Effector CD8-positive, alpha-beta T cell (primary cell): ENCODE measurements at regions not wholly inside any gene's neighbourhood (a gene's known extent, or its start where the extent isn't known, plus 50 kb on each side); places are given as distances from the start of the nearest gene placed in this dataset.
"Not testable (repeated sequence)": the region's sequence is repeated elsewhere in the genome, so short reads cannot be mapped to it uniquely, and the experiment has no call there.

ENCODE experiments used
- DNase-seq: peaks from one replicate; lab custom pipeline; 2025; lab: John Stamatoyannopoulos, UW

DNA sequence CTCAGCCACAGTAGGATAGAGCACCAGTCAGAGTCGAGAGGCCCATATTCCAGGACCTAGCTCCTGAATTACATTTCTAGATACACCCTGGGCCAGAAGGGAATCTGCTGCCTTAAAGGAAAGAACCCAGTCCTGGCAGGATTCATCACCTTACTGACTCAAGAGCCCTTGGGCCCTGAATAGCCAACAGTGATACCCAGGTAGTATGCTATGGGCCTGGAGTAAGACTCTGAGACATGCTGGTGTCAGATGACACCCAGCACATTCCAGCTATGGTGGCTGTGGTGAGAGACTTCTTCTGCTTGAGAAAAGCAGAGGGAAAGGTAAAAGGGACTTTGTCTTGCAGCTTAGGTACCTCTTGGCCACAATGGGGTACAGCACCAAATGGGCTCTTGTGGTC, 192.5 kb downstream of the MSX2 start:
- not testable (repeated sequence) for DNase-seq

DNA sequence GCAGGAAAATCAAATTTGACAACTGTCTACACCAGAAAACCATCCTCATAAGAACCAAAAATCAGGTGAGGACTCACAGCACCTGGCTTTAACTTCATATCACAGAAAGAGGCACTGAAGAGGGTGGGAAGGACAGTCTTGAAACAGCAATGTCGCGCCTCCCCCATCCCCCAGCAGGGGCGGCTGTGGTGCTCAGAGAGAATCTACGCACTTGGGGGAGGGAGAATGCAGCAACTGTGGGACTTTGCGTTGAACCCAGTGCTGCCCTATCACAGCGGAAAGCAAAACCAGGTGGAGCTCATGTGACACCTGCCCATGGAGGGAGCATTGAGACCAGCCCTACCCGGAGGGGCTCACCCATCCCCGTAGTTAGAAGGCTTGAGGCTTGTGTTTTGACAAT, 191.8 kb downstream of the MSX2 start:
- no peak for DNase-seq

DNA sequence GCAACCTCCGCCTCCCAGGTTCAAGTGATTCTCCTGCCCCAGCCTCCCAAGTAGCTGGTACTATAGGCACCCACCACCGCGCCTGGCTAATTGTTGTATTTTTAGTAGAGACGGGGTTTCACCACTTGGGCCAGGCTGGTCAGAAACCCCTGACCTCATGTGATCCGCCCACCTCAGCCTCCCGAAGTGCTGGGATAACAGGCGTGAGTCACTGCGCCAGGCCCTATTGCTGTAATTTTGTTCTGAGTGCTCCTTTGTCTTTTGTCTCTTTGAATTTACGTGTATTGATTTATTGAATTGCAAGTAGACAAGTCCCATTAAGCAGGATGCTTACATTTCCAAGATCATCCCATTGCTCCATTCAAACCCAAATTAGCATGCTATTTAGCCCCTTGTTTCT, 186.7 kb downstream of the MSX2 start:
- no peak for DNase-seq

DNA sequence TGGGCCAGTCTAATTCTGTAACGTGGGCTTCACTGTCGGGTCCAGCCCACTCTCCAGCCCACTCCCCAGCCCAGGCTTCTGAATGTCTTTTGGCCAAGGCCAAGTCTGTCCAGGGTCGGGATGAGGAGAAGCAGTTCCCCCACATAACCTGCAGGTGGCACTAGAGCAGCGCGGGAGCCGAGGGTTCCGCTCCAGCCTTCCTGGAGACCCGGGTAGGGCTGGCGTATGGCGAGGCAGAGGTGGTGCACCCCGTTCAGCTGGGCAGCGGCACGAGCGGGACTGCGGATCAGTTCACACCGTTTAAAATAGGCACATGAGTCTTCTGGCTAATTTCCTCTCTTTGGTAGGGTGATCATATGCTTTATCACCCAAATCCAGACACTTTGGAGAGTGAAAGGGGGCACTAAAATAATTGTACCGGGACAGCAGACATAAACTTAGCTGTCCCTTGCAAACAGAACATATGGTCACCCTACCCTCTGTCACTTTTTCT, 185.9 kb downstream of the MSX2 start:
- DNase-seq = peak; percentile 2

DNA sequence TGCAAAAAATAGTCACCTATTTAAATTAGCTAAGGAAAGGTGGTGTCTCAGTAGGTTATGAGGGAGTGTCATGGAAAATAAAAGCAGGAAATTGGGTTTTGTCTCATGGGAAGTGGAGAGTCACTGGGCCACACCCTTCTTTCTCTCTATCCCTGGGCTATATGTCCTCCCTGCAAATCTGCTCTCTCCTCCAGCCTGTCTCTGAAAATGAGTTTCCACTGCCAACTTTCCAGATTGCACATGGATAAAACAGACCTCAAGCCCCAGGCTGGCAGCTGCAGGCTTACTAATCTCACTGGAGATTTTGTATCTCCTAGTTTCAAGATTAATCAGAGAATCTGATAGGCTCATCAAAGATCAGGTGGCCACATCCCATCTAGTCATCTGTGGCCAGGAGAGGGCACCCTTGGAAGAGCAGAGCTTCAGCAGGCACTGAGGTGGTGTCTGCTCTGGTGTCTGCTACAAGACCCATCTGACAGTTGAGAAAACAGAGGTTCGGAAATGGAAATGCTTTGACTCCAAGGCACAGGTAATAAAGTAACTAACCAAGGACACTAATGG, 178.9 kb downstream of the MSX2 start:
- DNase-seq = no peak

DNA sequence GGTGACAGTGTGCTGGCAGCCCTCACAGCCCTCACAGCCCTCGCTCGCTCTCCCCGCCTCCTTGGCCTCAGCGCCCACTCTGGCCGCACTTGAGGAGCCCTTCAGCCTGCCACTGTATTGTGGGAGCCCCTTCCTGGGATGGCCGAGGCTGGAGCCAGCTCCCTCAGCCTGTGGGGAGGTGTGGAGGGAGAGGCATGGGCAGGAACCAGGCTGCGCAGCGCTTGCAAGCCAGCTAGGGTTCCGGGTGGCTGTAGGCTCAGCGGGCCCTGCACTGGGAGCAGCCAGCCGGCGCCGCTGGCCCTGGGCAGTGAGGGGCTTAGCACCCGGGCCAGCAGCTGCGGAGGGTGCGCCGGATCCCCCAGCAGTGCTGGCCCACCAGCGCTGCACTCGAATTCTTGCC, 177.0 kb downstream of the MSX2 start:
- no peak for DNase-seq

DNA sequence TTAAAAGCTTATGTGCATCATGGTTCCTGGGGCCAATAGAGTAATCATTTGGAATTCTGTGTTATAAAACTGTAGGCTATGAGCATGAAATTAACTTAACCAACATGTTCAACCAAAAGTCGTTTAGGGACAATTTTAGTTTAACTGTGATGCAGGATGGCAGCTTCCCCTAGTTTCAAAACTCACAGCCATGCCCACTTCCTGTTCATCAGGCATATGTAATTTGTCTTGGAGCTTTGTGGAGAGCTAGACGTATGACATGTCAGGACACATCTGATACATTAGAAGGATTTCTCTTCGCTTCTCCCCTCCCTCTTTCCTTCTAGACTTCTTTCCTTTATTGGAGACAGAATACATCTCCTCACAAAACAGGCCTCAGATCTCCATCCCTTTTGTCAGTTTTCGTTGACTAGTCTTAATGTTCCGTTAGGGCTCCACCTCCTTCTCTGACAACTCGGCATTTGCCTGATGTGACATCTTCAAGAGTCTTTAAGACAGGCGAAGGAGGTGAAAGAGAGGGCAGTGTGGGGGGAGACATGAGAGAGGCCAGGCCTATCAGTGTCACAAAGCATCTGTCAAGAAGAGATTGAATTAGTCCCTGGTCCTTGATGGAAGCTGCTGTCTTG, 176.0 kb downstream of the MSX2 start:
- no peak for DNase-seq

DNA sequence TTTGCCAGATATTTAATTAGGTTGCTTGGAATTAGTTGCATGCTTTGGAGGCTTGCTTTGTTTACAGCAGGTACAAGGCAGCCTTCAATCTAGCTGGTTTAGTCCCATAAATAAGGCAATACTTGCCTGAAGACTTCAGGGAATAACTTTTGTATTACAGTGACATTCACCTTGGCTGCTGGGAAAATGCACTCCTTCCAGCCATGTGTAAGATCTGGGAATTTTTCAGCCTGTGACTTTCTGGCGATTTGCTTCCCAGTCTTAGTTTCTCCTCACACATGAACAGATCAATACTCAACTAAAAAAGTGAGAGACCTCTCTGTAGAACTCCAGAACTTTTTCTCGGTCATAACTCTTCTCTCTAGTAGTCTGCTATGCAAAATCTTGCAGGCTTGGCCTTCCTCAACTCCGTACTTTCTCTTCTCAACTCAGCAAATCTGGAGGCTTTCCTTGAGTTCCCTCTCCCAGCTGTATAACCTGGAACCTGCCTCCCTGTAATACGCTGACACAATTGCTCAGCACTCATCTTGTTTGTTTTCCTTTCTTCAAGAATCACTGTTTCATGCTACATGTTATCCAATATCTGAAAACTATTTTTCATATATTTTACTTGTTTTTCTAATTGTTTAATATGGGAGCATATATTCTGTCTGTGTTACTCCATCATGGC, 173.0 kb downstream of the MSX2 start:
- DNase-seq = no peak

DNA sequence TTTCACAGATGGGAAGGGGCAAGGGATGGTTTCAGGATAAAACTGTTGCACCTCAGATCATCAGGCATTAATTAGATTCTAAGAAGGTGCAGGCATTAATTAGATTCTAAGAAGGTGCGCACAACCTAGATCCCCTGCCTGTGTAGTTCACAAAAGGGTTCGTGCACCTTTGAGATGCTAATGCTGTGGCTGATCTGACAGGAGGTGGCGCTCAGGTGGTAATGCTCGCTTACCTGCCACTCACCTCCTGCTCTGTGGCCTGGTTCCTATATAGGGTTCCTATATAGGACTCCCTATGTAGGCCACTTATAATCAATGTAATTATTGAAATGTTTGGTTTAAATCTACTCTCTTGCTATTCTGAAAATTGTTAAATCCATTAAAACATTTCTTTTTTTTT, 171.0 kb downstream of the MSX2 start:
- no peak for DNase-seq

DNA sequence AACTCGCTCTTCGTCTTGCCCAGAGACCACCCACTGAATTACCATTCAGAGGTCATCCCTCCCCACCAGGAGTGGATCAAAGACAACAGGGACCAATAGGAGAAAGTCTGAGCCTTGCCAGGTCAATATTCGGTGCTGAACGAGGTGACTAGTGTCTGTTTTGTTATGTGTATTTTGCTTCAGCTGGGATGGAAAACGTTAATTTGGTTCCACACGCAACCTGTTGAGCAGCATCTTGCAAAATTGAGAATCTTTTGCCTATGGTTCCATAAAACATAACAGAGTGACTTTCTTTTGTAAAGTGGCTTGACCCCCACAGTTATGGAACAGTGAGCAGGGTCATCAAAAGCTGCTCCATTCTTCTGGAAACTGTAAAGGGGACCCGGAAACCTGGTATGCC, 168.4 kb downstream of the MSX2 start:
- DNase-seq = no peak

DNA sequence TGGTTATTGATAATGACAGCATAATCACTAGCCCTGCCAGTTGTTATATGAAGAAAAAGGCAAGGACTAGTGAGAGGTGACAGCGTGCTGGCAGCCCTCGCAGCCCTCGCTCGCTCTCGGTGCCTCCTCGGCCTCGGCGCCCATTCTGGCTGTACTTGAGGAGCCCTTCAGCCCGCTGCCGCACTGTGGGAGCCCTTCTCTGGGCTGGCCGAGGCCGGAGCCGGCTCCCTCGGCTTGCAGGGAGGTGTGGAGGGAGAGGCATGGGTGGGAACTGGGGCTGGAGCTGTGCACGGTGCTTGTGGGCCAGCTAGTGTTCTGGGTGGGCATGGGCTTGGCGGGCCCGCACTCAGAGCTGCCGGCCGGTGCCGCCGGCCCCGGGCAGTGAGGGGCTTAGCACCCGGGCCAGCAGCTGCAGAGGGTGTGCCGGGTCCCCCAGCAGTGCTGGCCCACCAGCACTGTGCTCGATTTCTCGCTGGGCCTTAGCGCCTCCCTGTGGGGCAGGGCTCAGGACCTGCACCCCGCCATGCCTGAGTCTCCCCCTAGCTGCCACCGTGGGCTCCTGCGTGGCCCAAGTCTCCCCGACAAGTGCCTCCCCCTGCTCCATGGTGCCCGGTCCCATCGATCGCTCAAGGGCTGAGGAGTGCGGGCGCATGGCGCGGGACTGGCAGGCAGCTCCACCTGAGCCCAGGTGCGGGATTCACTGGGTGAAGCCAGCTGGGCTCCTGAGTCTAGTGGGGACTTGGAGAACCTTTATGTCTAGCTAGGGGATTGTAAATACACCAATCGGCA, 156.2 kb downstream of the MSX2 start:
- not testable (repeated sequence) for DNase-seq

DNA sequence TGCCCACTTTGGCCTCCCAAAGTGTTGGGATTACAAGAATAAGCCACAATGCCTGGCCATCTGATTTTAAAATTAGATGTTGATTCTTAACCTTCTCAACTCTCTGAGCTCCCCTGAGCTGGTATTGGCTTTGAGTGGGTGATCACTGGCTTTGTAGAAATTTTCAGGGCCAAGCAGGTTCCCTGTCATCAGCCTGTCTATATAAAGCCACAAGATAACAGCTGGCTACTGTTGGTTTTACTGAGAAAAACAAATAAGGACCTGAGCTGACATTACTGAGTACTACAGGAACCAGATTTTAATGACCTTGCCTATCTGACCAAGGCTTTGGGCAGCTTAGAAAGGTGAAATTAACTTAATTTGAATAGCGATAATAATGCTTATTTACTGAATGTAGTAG, 153.6 kb downstream of the MSX2 start:
- DNase-seq = no peak

DNA sequence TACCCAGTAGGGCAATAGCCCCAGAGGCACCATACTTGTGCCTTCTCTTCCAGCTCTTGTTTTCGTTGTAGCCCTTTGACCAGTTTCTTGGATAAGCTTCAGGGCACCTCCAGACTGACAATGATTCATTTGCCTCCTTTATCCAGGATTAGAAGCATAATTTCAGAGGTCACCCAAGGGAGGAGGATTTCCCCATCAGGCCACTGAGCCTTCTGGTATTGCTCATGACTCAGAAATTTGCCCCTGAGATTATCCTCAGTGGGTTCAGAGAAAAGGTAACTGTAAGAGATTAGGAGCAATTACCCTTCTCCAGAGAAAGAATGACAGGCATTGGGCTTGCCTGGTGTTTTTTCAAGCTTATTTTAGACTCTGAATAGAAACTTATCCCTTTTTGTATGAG, 147.9 kb downstream of the MSX2 start:
- DNase-seq = no peak

DNA sequence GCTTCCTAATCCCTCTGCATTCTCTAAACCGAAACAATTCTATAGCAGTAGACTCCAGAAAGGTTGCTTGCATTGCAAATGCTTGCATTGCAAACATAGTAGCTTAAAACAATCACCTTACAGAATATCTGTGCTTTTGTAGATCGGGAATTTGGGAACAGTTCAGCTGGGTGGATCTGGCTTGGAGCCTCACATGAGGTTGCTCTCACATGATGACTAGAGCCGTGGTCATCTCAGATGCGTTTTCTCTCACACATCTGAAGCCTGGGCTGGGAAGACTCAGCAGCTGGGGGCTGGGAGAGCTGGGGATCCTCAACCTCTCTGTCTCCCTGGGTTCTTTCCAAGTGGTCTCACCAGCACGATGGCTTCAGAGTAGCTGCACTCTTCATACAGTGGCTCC, 127.8 kb downstream of the MSX2 start:
- no peak for DNase-seq

DNA sequence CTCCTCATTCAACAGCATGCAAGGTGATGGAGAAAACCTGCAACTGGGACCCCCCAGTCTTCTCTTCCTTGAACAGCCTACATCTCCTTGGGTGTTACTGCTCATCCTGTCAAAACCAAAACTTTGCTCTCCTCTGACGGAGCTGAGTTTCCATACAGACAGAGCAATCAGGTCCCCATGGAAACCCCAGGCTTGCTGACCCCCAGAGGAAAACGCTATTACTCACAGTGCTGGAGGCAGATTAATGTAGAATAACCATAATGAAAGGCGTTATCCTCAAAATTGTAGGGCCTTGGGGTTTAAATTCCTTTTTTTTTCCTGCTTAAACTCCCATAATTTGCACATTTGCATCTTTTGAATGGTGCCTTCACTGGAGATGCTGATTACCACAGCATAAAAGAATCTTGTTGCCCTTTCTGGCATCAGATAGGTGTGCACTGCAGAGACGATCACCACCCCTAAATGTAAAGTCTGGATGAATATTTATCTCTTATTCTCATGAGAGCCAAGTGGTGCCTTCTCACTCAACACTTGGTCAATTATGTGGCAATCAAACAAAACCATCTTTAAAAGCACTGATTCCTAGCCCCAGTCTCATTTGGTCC, 126.3 kb downstream of the MSX2 start:
- DNase-seq = no peak

DNA sequence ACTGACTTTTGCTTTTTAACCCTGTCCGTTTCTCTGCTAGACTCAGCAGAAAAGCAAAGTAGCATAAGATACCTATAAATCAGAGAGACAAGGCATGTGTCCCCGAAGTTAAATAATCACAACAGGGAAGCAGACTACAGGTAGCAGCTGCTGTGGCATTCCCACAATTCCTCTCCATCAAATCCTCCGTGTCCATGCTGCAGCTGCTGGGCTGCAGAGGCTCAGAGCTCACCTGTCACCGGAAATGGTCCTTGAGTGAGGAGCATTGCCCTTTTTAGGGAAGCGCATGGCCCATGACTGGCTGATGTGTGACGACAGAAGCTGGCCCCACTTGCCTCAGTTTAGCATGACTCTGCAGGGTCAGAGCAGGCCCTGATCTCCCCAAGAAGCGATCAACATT, 125.0 kb downstream of the MSX2 start:
- DNase-seq = no peak

DNA sequence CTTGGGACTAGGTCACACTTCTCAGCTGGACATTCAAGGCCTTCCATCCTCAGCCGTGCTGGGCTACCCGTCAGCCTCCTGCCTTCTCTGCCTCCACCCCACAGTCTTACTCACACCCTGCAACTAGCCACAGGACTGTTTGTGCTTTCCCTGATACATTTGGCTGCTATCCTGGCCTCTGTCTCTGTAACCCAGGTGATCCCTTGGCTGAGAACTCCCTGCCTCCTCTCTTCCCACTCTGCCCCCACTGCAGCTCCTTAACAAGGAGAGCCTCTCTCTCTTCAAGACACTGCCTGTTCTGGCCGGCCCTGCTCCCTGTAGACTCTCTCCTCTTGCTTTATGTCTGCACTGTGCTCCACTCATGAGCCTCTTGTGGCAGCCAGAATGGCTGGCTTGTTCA, 120.6 kb downstream of the MSX2 start:
- no peak for DNase-seq

DNA sequence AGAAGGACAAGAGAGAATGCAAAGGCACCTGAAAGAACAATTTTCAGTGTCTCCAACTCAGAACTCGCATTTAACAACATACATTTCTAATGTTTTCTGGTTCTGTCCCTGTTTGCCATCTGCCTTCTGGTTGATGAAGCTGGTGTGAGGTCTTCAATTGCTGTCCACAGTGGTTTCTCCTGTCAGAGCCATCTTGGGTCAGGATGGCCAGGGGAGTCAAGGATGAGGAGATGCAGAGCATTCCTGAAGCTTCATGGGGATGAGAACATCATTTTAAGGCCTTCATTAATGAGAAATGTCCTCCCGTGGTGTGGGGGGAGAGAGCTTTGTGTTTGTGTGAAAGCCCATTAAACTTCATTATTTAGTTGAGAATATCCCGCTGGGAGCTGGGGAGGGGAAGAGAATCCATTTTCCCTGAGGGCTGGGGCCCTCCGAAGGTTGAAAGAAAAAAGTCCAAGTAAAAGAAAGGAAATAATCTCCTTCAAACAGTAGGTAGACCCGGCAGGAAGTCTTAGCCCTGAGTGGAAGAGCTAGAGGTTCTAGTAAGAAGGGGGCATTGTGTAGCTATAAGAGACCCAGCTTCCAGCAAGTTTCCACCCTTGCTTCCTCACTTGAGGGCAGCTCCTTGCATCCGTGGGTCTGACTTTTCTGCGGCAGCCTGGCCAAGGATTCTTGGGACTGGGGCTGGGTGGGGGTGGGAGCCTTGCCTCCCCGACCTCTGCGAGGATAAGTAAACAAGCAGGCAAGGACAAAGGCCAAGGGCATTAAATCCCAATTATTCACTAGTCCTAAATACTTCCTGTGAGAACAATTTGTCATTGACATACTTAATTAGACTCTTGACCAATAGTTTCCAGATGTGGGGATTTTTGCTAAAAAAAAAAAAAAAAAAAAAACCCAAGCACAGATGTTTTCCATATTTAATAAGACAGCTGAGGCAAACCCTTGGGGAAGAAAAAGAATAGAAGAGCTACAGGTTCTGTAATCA, 119.2 kb downstream of the MSX2 start:
- no peak for DNase-seq

DNA sequence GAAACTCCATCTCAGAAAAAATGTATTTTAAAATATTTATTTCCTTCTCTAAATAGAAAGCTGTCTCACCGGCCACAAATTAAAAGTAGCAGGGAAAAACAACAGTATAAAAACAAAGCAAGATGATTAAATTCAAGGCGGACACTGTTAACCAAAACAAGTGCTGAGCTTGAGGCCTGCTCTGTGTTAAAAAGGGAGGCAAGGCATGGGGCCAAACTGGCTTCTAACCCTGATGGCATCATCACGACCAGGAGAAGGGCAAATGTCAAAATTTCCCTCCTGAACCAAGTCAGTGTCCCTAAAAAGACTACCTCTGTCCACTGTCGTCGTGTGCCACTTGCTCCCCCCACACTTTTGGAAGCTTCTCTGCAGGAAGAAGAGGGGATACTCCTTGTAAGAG, 116.1 kb downstream of the MSX2 start:
- DNase-seq = no peak

DNA sequence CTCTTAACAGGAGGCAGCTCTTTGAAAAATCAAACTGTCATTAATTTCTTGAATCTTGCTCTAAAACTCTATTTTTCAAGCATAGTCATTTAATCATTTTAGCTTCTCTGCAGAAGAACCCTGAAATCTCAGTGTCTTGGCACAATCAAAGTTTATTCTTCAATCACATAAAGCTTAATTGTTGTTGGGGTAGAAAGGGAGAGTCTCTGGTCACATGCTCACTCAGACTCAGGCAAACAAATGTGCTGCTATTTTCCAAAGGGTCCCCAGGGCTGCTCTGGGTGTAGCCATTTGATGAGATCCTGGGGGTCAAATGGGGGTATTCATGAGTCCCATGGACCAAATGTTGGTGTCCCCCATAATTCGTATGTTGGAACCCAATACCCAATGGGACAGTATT, 114.8 kb downstream of the MSX2 start:
- no peak for DNase-seq
